ENCODE measurements at regions not wholly inside any gene's neighbourhood (a gene's known extent, or its start where the extent isn't known, plus 50 kb on each side); places are given as distances from the start of the nearest gene placed in this dataset.

DNA sequence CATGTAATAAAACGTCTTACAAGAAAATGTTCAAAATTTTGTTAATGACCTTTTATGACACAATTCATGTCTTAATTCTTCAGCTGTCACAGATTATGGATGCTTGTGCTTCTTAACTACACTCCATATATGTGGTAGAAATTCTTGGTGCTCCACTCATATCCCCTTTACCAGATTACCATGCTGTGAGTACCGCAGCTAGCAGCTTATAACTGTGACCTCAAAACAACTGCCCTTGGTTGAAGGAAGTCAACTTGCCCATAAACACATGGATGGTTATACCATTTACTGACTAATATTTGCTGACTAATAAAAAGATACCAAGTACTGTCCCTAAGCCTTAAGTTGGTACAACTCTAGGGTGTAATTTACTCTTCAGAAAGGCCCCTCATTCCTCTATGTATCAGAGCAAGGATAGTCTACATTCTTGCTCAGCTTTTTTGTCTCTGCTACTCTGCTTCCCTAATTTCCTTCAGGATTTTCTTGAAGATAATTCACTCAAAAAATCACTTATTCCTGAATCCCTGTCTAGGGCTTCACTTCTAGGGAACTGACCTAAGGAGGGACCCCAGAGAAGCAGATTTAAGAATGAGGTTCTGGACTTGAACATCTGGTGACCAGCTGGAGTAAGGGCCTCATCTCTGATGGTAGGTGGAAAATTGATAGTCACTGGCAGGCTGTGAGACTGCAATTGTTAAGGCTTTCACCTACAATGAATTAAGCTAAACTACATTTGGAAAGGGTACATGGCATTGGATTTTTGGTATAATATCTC, 152.3 kb downstream of the SLC6A15 start:
- CTCF ChIA-PET (ENCODE audit: partially characterized antibody), result interaction anchor here (0.8 to 1.5 kb wide), 2 partner anchors 11 to 20 kb away, joined by 3 read pairs; no protein-coding TSS in a partner anchor
- no peak overlapping the region for H3K18ac ChIP-seq (ENCODE audit: extremely low read depth, low read length)
- H3K27ac ChIP-seq (ENCODE audit: low read depth, low read length), result no peak overlapping the region
- no peaks in the 10 kb centered on the region for H3K36me3 ChIP-seq (ENCODE audit: control insufficient read depth in 2 of 4, insufficient read depth in 4 of 4, low read length in 3 of 4)
- H2BK15ac ChIP-seq (ENCODE audit: low read length), result no peak overlapping the region
- no peaks in the 10 kb centered on the region for H3K23me2 ChIP-seq (ENCODE audit: low read depth, low read length)
- H4K5ac ChIP-seq (ENCODE audit: insufficient read length, low read depth, low read length), result no peak overlapping the region
- H4K20me1 ChIP-seq (replicated peaks in 1 of 2; ENCODE audit: control insufficient read depth in 1 of 2, insufficient read depth in 2 of 2, low read length in 2 of 2), result no peaks in the 10 kb centered on the region
- H2AK5ac ChIP-seq (ENCODE audit: low read depth, low read length), result no peak overlapping the region
- no peak overlapping the region for H3K23ac ChIP-seq (ENCODE audit: insufficient read length)
- H4K91ac ChIP-seq (replicated peaks; ENCODE audit: insufficient read length, low read length), result no peak overlapping the region
- H3K9ac ChIP-seq (replicated peaks in 1 of 4; ENCODE audit: extremely low read depth in 1 of 4, low read depth in 3 of 4, low read length in 3 of 4), result no peak overlapping the region
- H3K4ac ChIP-seq (replicated peaks; ENCODE audit: insufficient read length, low read depth, low read length), result no peak overlapping the region
- no peaks in the 10 kb centered on the region for H3K27me3 ChIP-seq (replicated peaks in 1 of 4; ENCODE audit: control insufficient read depth in 3 of 4, extremely low read depth in 1 of 4, insufficient read depth in 3 of 4, low read length in 3 of 4)
- POLR2A ChIA-PET (ENCODE audit: partially characterized antibody), result no interaction called here
- TF ChIP-seq, protein P1, sequence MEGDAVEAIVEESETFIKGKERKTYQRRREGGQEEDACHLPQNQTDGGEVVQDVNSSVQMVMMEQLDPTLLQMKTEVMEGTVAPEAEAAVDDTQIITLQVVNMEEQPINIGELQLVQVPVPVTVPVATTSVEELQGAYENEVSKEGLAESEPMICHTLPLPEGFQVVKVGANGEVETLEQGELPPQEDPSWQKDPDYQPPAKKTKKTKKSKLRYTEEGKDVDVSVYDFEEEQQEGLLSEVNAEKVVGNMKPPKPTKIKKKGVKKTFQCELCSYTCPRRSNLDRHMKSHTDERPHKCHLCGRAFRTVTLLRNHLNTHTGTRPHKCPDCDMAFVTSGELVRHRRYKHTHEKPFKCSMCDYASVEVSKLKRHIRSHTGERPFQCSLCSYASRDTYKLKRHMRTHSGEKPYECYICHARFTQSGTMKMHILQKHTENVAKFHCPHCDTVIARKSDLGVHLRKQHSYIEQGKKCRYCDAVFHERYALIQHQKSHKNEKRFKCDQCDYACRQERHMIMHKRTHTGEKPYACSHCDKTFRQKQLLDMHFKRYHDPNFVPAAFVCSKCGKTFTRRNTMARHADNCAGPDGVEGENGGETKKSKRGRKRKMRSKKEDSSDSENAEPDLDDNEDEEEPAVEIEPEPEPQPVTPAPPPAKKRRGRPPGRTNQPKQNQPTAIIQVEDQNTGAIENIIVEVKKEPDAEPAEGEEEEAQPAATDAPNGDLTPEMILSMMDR (IDR thresholded peaks at IDR 0.05; ENCODE audit: control extremely low read depth in 1 of 3, insufficient read depth in 1 of 3, low read depth in 1 of 3, low read length in 3 of 3), result no peak
- TF ChIP-seq SIN3A (conservative IDR thresholded peaks at IDR 0.05 in 1 of 2, IDR thresholded peaks at IDR 0.05 in 1 of 2; ENCODE audit: low read depth in 1 of 2, low read length in 2 of 2) (no peak), TBP (IDR thresholded peaks at IDR 0.05; ENCODE audit: low read depth, low read length) (no peak), YY1 (IDR thresholded peaks at IDR 0.05; ENCODE audit: low read depth, low read length) (no peak), BACH1 (IDR thresholded peaks at IDR 0.05; ENCODE audit: low read length) (no peak), BCL11A (IDR thresholded peaks at IDR 0.05; ENCODE audit: low read depth in 2 of 2, low read length in 2 of 2) (no peak), POLR2AphosphoS5 (IDR thresholded peaks at IDR 0.05; ENCODE audit: low read depth, low read length) (no peak), KDM1A (IDR thresholded peaks at IDR 0.05; ENCODE audit: borderline replicate concordance, low read length) (no peak)
- no peaks in the 10 kb centered on the region for H3K79me1 ChIP-seq (ENCODE audit: low read depth, low read length)
- no peak overlapping the region for H3K4me2 ChIP-seq (ENCODE audit: insufficient read depth in 1 of 2, low read depth in 2 of 2, low read length in 2 of 2)
- peaks cover 0 to 3% (median 0%) of the 10 kb centered on the region in 4 experiments; a peak in 1 of 7 replicates for H3K4me1 ChIP-seq (replicated peaks in 1 of 4; ENCODE audit: control insufficient read depth in 3 of 4, insufficient read depth in 4 of 4, low read length in 3 of 4)
- WGBS, 2 experiments (ENCODE audit: extremely low coverage in 1 of 2, insufficient coverage in 1 of 2, insufficient read length in 1 of 2, insufficient replicate concordance in 2 of 2, low coverage in 1 of 2, low lambda C conversion rate in 2 of 2, missing lambda C conversion rate in 1 of 2), result 93% methylated on average over 2 of the region's 2 CpGs; no CpG with 5 or more reads in 1 of the 2 experiments
- no peak overlapping the region for H2BK120ac ChIP-seq (replicated peaks; ENCODE audit: low read depth, low read length)
- no peak overlapping the region for H2BK20ac ChIP-seq (ENCODE audit: low read length)
- no peaks in the 10 kb centered on the region for H3K9me3 ChIP-seq (ENCODE audit: insufficient read depth in 2 of 2, low read depth in 1 of 2, low read length in 1 of 2)
- no peak overlapping the region for H3K4me3 ChIP-seq (ENCODE audit: extremely low read depth in 1 of 4, insufficient read depth in 2 of 4, low read depth in 3 of 4, low read length in 4 of 4)
- no peak overlapping the region for H2BK5ac ChIP-seq (ENCODE audit: low read depth, low read length)
- no peak overlapping the region for H4K8ac ChIP-seq (ENCODE audit: extremely low read depth, insufficient read depth, low read length)
- FAIRE-seq (no peak), DNase-seq (ENCODE audit: low read depth in 1 of 2, low spot score in 2 of 2) (no peak)
- H2BK12ac ChIP-seq (ENCODE audit: low read depth, low read length), result no peak overlapping the region
- no peak overlapping the region for H3K14ac ChIP-seq (ENCODE audit: insufficient read length)
- no peak overlapping the region for H2AFZ ChIP-seq (ENCODE audit: low read length)
- no peaks in the 10 kb centered on the region for H3K79me2 ChIP-seq (ENCODE audit: control insufficient read depth in 1 of 2, insufficient read depth in 2 of 2, low read length in 2 of 2)
- H3K56ac ChIP-seq (replicated peaks; ENCODE audit: insufficient read length, low read depth, low read length), result no peak overlapping the region

All from H1 (cell line).